ENCODE measurements at regions not wholly inside any gene's neighbourhood (a gene's known extent, or its start where the extent isn't known, plus 50 kb on each side); places are given as distances from the start of the nearest gene placed in this dataset.

GRCh38 chr9:7341571-7341970 lies 458.0 kb downstream of the DMAC1 start:
- Histone ChIP-seq H3K4me3 (ENCODE audit: low read depth, low read length) (no peak overlapping the region), H3K27ac (no peak overlapping the region), H3K79me2 (no peaks in the 10 kb centered on the region), H2AFZ (no peak overlapping the region), H3K9me3 (ENCODE audit: control insufficient read depth, low read length) (no peaks in the 10 kb centered on the region), H3K4me1 (no peaks in the 10 kb centered on the region), H3K27me3 (ENCODE audit: control insufficient read depth, insufficient read depth, low read length) (no peaks in the 10 kb centered on the region), H3K9ac (no peak overlapping the region), H3K36me3 (ENCODE audit: control insufficient read depth, insufficient read depth, low read length) (no peaks in the 10 kb centered on the region), H3K4me2 (ENCODE audit: low read length) (no peak overlapping the region)
- TF ChIP-seq CTCF (IDR thresholded peaks at IDR 0.05): no peak

GRCh38 chr9:7340451-7340850 lies 459.1 kb downstream of the DMAC1 start:
- no peak overlapping the region for H2AFZ ChIP-seq
- no peaks in the 10 kb centered on the region for H3K27me3 ChIP-seq (ENCODE audit: control insufficient read depth, insufficient read depth, low read length)
- no peak for TF ChIP-seq CTCF (IDR thresholded peaks at IDR 0.05)
- no peak overlapping the region for H3K4me3 ChIP-seq (ENCODE audit: low read depth, low read length)
- no peaks in the 10 kb centered on the region for H3K36me3 ChIP-seq (ENCODE audit: control insufficient read depth, insufficient read depth, low read length)
- no peaks in the 10 kb centered on the region for H3K79me2 ChIP-seq
- H3K27ac ChIP-seq: no peak overlapping the region
- H3K4me2 ChIP-seq (ENCODE audit: low read length): no peak overlapping the region
- H3K9ac ChIP-seq: no peak overlapping the region
- H3K4me1 ChIP-seq: no peaks in the 10 kb centered on the region
- H3K9me3 ChIP-seq (ENCODE audit: control insufficient read depth, low read length): no peaks in the 10 kb centered on the region

GRCh38 chr9:7338586-7339281 lies 460.8 kb downstream of the DMAC1 start:
- no peak overlapping the region for H3K9ac ChIP-seq

GRCh38 chr9:7336356-7337065 lies 463.1 kb downstream of the DMAC1 start:
- Histone ChIP-seq H3K4me2 (ENCODE audit: low read length) (no peak overlapping the region), H3K36me3 (ENCODE audit: control insufficient read depth, insufficient read depth, low read length) (no peaks in the 10 kb centered on the region), H3K27me3 (ENCODE audit: control insufficient read depth, insufficient read depth, low read length) (no peaks in the 10 kb centered on the region), H3K9me3 (ENCODE audit: control insufficient read depth, low read length) (no peaks in the 10 kb centered on the region), H2AFZ (no peak overlapping the region), H3K4me3 (ENCODE audit: low read depth, low read length) (no peak overlapping the region), H3K9ac (no peak overlapping the region), H3K27ac (no peak overlapping the region), H3K79me2 (no peaks in the 10 kb centered on the region), H3K4me1 (no peaks in the 10 kb centered on the region)
- TF ChIP-seq CTCF (IDR thresholded peaks at IDR 0.05): no peak

More at GRCh38 chr9:7338586-7339281, 460.8 kb downstream of the DMAC1 start:
- no peaks in the 10 kb centered on the region for H3K9me3 ChIP-seq (ENCODE audit: control insufficient read depth, low read length)
- H3K79me2 ChIP-seq: no peaks in the 10 kb centered on the region
- TF ChIP-seq CTCF (IDR thresholded peaks at IDR 0.05): no peak
- H3K36me3 ChIP-seq (ENCODE audit: control insufficient read depth, insufficient read depth, low read length): no peaks in the 10 kb centered on the region
- H3K4me3 ChIP-seq (ENCODE audit: low read depth, low read length): no peak overlapping the region
- no peaks in the 10 kb centered on the region for H3K27me3 ChIP-seq (ENCODE audit: control insufficient read depth, insufficient read depth, low read length)
- H3K27ac ChIP-seq: no peak overlapping the region
- no peak overlapping the region for H2AFZ ChIP-seq
- H3K4me1 ChIP-seq: no peaks in the 10 kb centered on the region
- H3K4me2 ChIP-seq (ENCODE audit: low read length): no peak overlapping the region
